ENCODE measurements at regions not wholly inside any gene's neighbourhood (a gene's known extent, or its start where the extent isn't known, plus 50 kb on each side); places are given as distances from the start of the nearest gene placed in this dataset.

- Mint-ChIP-seq H3K9me3 (ENCODE audit: unreplicated experiment) (peaks cover 6% of the 10 kb centered on the region), H3K27ac (ENCODE audit: unreplicated experiment) (no peak overlapping the region), H3K4me1 (ENCODE audit: low read depth, unreplicated experiment) (no peaks in the 10 kb centered on the region), H3K4me3 (ENCODE audit: unreplicated experiment) (no peak overlapping the region), H3K36me3 (ENCODE audit: unreplicated experiment) (no peaks in the 10 kb centered on the region), H3K27me3 (ENCODE audit: unreplicated experiment) (peaks cover 10% of the 10 kb centered on the region)
- no peak for TF ChIP-seq CTCF (IDR thresholded peaks at IDR 0.05; ENCODE audit: partially characterized antibody, unreplicated experiment)
- no peak for DNase-seq
Measured at GRCh38 chrX:871626-872025, 241.0 kb downstream of the SHOX start.

GRCh38 chrX:867966-868647 lies 237.5 kb downstream of the SHOX start:
- Mint-ChIP-seq H3K27me3 (ENCODE audit: unreplicated experiment) (peaks cover 7% of the 10 kb centered on the region), H3K4me3 (ENCODE audit: unreplicated experiment) (no peak overlapping the region), H3K27ac (ENCODE audit: unreplicated experiment) (no peak overlapping the region), H3K36me3 (ENCODE audit: unreplicated experiment) (no peaks in the 10 kb centered on the region), H3K4me1 (ENCODE audit: low read depth, unreplicated experiment) (no peaks in the 10 kb centered on the region), H3K9me3 (ENCODE audit: unreplicated experiment) (peaks cover 6% of the 10 kb centered on the region)
- no peak for DNase-seq
- TF ChIP-seq CTCF (IDR thresholded peaks at IDR 0.05; ENCODE audit: partially characterized antibody, unreplicated experiment), result no peak

- Mint-ChIP-seq H3K9me3 (ENCODE audit: unreplicated experiment) (peaks cover 6% of the 10 kb centered on the region), H3K4me1 (ENCODE audit: low read depth, unreplicated experiment) (no peaks in the 10 kb centered on the region), H3K27me3 (ENCODE audit: unreplicated experiment) (peaks cover 7% of the 10 kb centered on the region), H3K36me3 (ENCODE audit: unreplicated experiment) (no peaks in the 10 kb centered on the region), H3K4me3 (ENCODE audit: unreplicated experiment) (no peak overlapping the region), H3K27ac (ENCODE audit: unreplicated experiment) (no peak overlapping the region)
- no peak for TF ChIP-seq CTCF (IDR thresholded peaks at IDR 0.05; ENCODE audit: partially characterized antibody, unreplicated experiment)
- no peak for DNase-seq
Measured at GRCh38 chrX:867502-867901, 236.9 kb downstream of the SHOX start.

- DNase-seq, result no peak
- Mint-ChIP-seq H3K4me3 (ENCODE audit: unreplicated experiment) (no peak overlapping the region), H3K27ac (ENCODE audit: unreplicated experiment) (no peak overlapping the region), H3K36me3 (ENCODE audit: unreplicated experiment) (no peaks in the 10 kb centered on the region), H3K4me1 (ENCODE audit: low read depth, unreplicated experiment) (no peaks in the 10 kb centered on the region), H3K27me3 (ENCODE audit: unreplicated experiment) (peaks cover 2% of the 10 kb centered on the region), H3K9me3 (ENCODE audit: unreplicated experiment) (peaks cover 2% of the 10 kb centered on the region)
- TF ChIP-seq CTCF (IDR thresholded peaks at IDR 0.05; ENCODE audit: partially characterized antibody, unreplicated experiment), result no peak
Measured at GRCh38 chrX:866441-866990, 235.9 kb downstream of the SHOX start.

- H3K9me3 Mint-ChIP-seq (ENCODE audit: unreplicated experiment), result peaks cover 2% of the 10 kb centered on the region
- no peaks in the 10 kb centered on the region for H3K4me1 Mint-ChIP-seq (ENCODE audit: low read depth, unreplicated experiment)
- TF ChIP-seq CTCF (IDR thresholded peaks at IDR 0.05; ENCODE audit: partially characterized antibody, unreplicated experiment), result no peak
- no peak overlapping the region for H3K27ac Mint-ChIP-seq (ENCODE audit: unreplicated experiment)
- DNase-seq, result no peak
- peaks cover 1% of the 10 kb centered on the region for H3K27me3 Mint-ChIP-seq (ENCODE audit: unreplicated experiment)
- no peaks in the 10 kb centered on the region for H3K36me3 Mint-ChIP-seq (ENCODE audit: unreplicated experiment)
- H3K4me3 Mint-ChIP-seq (ENCODE audit: unreplicated experiment), result no peak overlapping the region
Measured at GRCh38 chrX:865422-865821, 234.8 kb downstream of the SHOX start.

All from glutamatergic neuron (in vitro differentiated cells).